Suprapubic skin (tissue), 4 donors: ENCODE measurements at regions not wholly inside any gene's neighbourhood (a gene's known extent, or its start where the extent isn't known, plus 50 kb on each side); places are given as distances from the start of the nearest gene placed in this dataset.

Experiments used
- POLR2A ChIP-seq, 2 donors: fragments of 450-650 bp; IDR thresholded peaks; one replicate each; pipeline ENCODE4 v1.6.1; 2017; ENCODE audit warnings: antibody characterized with exemption in 2 of 2, mild to moderate bottlenecking in 2 of 2, moderate library complexity in 2 of 2
- POLR2AphosphoS5 ChIP-seq, 3 donors: sonication (generic); formaldehyde crosslinking; IDR thresholded peaks; one replicate each; pipeline ENCODE4 v1.6.1; 2017; ENCODE audit warnings: antibody characterized with exemption in 3 of 3

DNA sequence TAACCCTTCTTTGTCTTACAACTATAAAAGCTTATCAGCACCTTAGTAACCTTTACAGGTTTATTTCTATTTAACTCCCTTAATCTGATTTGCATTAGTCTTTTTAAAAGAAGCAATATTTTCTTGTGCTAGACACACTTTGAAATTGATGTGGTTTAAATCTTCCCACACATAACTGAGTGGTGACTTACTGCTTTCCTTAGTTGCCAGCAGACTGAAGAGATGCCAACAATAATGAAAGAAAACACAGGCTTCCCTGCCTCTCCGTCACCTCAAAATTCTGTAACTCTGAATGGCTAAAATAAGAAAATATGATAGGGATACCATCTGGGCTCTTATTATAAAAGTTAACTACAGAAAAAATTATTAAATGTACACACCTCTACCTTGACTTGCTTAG is 196.8 kb downstream of the PTBP2 start:
- TF ChIP-seq POLR2A (IDR thresholded peaks at IDR 0.05) (no peak), POLR2AphosphoS5 (IDR thresholded peaks at IDR 0.05) (no peak)
